Natural killer cell (primary cell): ENCODE measurements at regions not wholly inside any gene's neighbourhood (a gene's known extent, or its start where the extent isn't known, plus 50 kb on each side); places are given as distances from the start of the nearest gene placed in this dataset.

Source experiments
- ATAC-seq, 3 donors: fragments of 150-1000 bp in 2 of 3; fragments of 200-7000 bp in 1 of 3; cut with Tn5 transposase; 1 replicate in 1 of 3; 2 replicates in 2 of 3; pipeline ENCODE4 v1.10.0; 2021; ENCODE audit warnings: mild to moderate bottlenecking in 2 of 3, moderate library complexity in 2 of 3
- DNase-seq, 2 donors: peaks; one replicate each; pipeline versions ENCODE4 v3.0.0 to v3.0.0-alpha.2; 2013 to 2021; ENCODE audit warnings: mixed read lengths in 1 of 2
- H3K27ac ChIP-seq: one replicate; pipeline ENCODE4 v1.5.1; 2013; ENCODE audit warnings: mild to moderate bottlenecking, low read length
- H3K27me3 ChIP-seq: one replicate; pipeline ENCODE4 v1.6.1; 2013; ENCODE audit warnings: low read length; ENCODE audit not compliant: control insufficient read depth, insufficient read depth
- H3K36me3 ChIP-seq: one replicate; pipeline ENCODE4 v1.6.1; 2013; ENCODE audit warnings: low read length; ENCODE audit not compliant: control insufficient read depth, insufficient read depth
- H3K4me1 ChIP-seq: one replicate; pipeline ENCODE4 v1.6.1; 2013; ENCODE audit warnings: low read length; ENCODE audit not compliant: control insufficient read depth, insufficient read depth
- H3K4me3 ChIP-seq: one replicate; pipeline ENCODE4 v1.5.1; 2013; ENCODE audit warnings: low read length
- H3K9me3 ChIP-seq: one replicate; pipeline ENCODE4 v1.6.1; 2013; ENCODE audit warnings: low read length; ENCODE audit not compliant: control insufficient read depth, insufficient read depth
- H3K27ac Mint-ChIP-seq, 2 donors: one replicate each; pipeline ENCODE4 v1.8.0; 2022; ENCODE audit warnings: mild to moderate bottlenecking in 2 of 2, mixed read lengths in 2 of 2, moderate library complexity in 1 of 2
- H3K27me3 Mint-ChIP-seq, 2 donors: one replicate each; pipeline ENCODE4 v1.8.0; 2022; ENCODE audit warnings: low read depth in 2 of 2, mixed read lengths in 2 of 2
- H3K36me3 Mint-ChIP-seq: one replicate; pipeline ENCODE4 v1.8.0; 2022; ENCODE audit warnings: mixed read lengths
- H3K4me1 Mint-ChIP-seq, 2 donors: one replicate each; pipeline ENCODE4 v1.8.0; 2022; ENCODE audit warnings: mixed read lengths in 2 of 2
- H3K4me3 Mint-ChIP-seq: one replicate; pipeline ENCODE4 v1.8.0; 2022; ENCODE audit warnings: mild to moderate bottlenecking, moderate library complexity, mixed read lengths
- H3K9me3 Mint-ChIP-seq, 2 donors: one replicate each; pipeline ENCODE4 v1.8.0; 2022; ENCODE audit warnings: mixed read lengths in 2 of 2
- CTCF ChIP-seq: fragments of 200-600 bp; IDR thresholded peaks from one replicate; pipeline ENCODE4 v1.8.0; 2022; ENCODE audit warnings: antibody characterized with exemption
- WGBS: methylation state at CpG from one replicate; pipeline ENCODE4 v1.1.7; 2013; ENCODE audit warnings: missing lambda C conversion rate; ENCODE audit not compliant: insufficient coverage; 5-methylcytosine and 5-hydroxymethylcytosine counted together
- intact Hi-C: fragments of 100-400 bp; cut with micrococcal nuclease; formaldehyde crosslinking; loops from one replicate; pipeline ENCODE4 v1.14.2; 2022

DNA sequence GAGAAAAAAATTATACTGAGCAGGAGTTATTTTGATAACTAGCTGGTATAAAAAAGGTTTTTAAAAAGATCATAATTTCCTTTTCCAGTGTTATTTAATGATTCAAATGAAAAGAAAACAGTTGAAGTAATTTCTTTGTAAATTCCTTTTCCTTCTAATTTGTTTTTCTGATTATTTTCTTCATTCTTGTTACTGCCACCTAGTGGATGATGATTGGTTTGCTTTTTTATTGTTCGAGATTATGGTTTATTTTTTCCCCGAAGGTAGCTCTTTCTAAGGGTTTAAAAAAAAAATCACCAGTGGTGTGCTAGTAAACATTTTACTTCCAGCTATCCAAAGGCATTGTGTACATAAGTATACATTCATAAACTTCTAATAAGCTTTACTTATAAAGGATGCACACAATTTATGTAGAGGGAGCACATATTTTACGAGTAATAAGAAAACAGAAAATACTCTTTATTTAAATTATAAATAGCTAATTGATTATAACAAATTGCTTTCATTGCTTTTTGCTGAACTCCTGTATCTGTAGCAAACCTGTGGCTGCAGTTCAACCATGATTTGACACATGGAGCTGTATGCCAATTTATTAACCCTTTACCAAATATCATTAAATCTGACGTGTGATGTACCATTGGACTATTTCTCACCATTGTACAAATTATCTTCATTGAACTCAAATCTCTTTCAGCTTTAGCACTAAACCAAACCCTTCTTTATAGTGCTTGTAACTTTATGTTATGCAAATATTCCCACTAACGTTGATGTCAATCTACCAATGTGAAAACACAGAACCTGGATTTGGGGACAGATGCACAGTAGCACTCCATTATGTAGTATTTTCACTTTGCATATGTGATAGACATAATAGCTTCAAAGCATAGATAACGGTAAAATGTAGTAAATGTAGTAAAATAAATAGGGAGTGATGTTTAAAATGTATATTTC is 97.8 kb upstream of the ANK2 start:
- Mint-ChIP-seq H3K4me3 (no peak overlapping the region), H3K9me3 (no peaks in the 10 kb centered on the region), H3K36me3 (no peaks in the 10 kb centered on the region), H3K4me1 (no peaks in the 10 kb centered on the region), H3K27ac (no peak overlapping the region), H3K27me3 (no peaks in the 10 kb centered on the region)
- Histone ChIP-seq H3K27ac (no peak overlapping the region), H3K36me3 (no peaks in the 10 kb centered on the region), H3K27me3 (no peaks in the 10 kb centered on the region), H3K9me3 (no peaks in the 10 kb centered on the region), H3K4me1 (no peaks in the 10 kb centered on the region), H3K4me3 (no peak overlapping the region)
- TF ChIP-seq CTCF, result peak; percentile 45
- DNase-seq (peak in 1 of 2 donors; percentile 16), ATAC-seq (no peak)
- intact Hi-C loops, result no loop called here
- WGBS, result 90% methylated on average over 2 of the region's 6 CpGs

GRCh38 chr4:112952313-112952700 is 97.1 kb upstream of the ANK2 start:
- Histone ChIP-seq H3K4me3 (no peak overlapping the region), H3K9me3 (no peaks in the 10 kb centered on the region), H3K4me1 (no peaks in the 10 kb centered on the region), H3K27me3 (no peaks in the 10 kb centered on the region), H3K27ac (no peak overlapping the region), H3K36me3 (no peaks in the 10 kb centered on the region)
- H3K4me1 Mint-ChIP-seq, result no peaks in the 10 kb centered on the region
- intact Hi-C loops, result no loop called here
- H3K27me3 Mint-ChIP-seq, result no peaks in the 10 kb centered on the region
- no peak for DNase-seq
- no peak overlapping the region for H3K27ac Mint-ChIP-seq
- no peak for TF ChIP-seq CTCF
- no peak for ATAC-seq
- WGBS, result no CpG with 5 or more reads among the region's 1 CpG
- H3K36me3 Mint-ChIP-seq, result no peaks in the 10 kb centered on the region
- H3K4me3 Mint-ChIP-seq, result no peak overlapping the region
- no peaks in the 10 kb centered on the region for H3K9me3 Mint-ChIP-seq

DNA sequence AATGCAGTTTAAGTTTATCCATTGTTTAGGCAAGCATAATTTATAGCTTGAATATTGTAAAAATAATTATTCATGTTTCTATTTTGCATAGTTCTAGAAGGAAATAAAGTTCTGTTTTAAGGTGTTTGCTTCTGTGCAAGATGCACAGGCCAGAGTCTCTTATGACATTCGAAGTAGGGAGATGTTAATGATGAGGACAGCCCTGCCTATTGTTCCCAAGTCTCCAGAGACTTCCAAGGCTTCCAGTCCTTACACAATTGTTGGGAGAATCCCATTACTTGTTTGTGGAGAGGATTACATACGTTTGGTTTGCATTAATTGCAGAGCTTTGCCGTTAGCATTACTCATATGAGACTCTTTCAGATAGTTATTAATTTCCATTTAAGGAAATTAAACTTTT is 96.2 kb upstream of the ANK2 start:
- no peak for ATAC-seq
- H3K9me3 ChIP-seq, result no peaks in the 10 kb centered on the region
- no peaks in the 10 kb centered on the region for H3K36me3 Mint-ChIP-seq
- H3K27ac Mint-ChIP-seq, result no peak overlapping the region
- H3K9me3 Mint-ChIP-seq, result no peaks in the 10 kb centered on the region
- DNase-seq, result no peak
- TF ChIP-seq CTCF, result no peak
- no peak overlapping the region for H3K4me3 ChIP-seq
- H3K36me3 ChIP-seq, result no peaks in the 10 kb centered on the region
- intact Hi-C loops, result no loop called here
- H3K4me1 ChIP-seq, result no peaks in the 10 kb centered on the region
- H3K27ac ChIP-seq, result no peak overlapping the region
- no peaks in the 10 kb centered on the region for H3K27me3 ChIP-seq
- H3K27me3 Mint-ChIP-seq, result no peaks in the 10 kb centered on the region
- H3K4me1 Mint-ChIP-seq, result no peaks in the 10 kb centered on the region
- 73% methylated on average over 2 of the region's 3 CpGs for WGBS
- no peak overlapping the region for H3K4me3 Mint-ChIP-seq

DNA sequence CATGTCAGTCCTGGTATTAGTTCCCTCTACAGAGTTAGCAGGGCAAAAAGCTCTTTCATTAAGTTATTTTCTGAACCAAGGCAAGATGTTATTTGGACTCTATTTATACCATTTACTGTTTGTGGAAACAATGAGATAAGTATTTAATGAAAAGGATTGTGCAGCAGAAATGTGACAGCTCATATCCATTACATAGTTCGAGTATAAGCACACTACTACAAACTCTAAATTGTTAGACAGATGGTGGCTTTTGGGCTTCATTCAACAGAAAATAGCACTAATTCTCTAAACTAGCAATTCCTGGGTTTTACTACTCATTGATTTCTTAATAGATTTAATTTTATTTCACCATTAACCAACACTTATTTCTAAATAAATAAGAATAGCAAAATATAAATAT is 95.2 kb upstream of the ANK2 start:
- Mint-ChIP-seq H3K27me3 (no peaks in the 10 kb centered on the region), H3K9me3 (no peaks in the 10 kb centered on the region), H3K4me3 (no peak overlapping the region), H3K27ac (no peak overlapping the region), H3K36me3 (no peaks in the 10 kb centered on the region), H3K4me1 (no peaks in the 10 kb centered on the region)
- H3K27ac ChIP-seq, result no peak overlapping the region
- WGBS, result 75% methylated on average over 1 of the region's 1 CpG
- no peaks in the 10 kb centered on the region for H3K36me3 ChIP-seq
- ATAC-seq (no peak), DNase-seq (no peak)
- H3K27me3 ChIP-seq, result no peaks in the 10 kb centered on the region
- H3K4me1 ChIP-seq, result no peaks in the 10 kb centered on the region
- no peaks in the 10 kb centered on the region for H3K9me3 ChIP-seq
- no peak overlapping the region for H3K4me3 ChIP-seq
- TF ChIP-seq CTCF, result no peak
- intact Hi-C loops, result no loop called here
